HG02840 (cell line): ENCODE measurements at regions not wholly inside any gene's neighbourhood (a gene's known extent, or its start where the extent isn't known, plus 50 kb on each side); places are given as distances from the start of the nearest gene placed in this dataset.

ENCODE experiments used
- ATAC-seq: cut with Tn5 transposase; IDR thresholded peaks from one replicate; pipeline ENCODE4 v1.9.1; 2021; ENCODE audit warnings: mild to moderate bottlenecking, moderate library complexity, moderate number of reproducible peaks; ENCODE audit not compliant: unreplicated experiment, low FRiP score

GRCh38 chr2:41853427-41854191 is 194.2 kb upstream of the PKDCC start:
- ATAC-seq, result no peak

GRCh38 chr2:41854227-41854626 is 193.6 kb upstream of the PKDCC start:
- ATAC-seq, result no peak

- no peak for ATAC-seq
These were observed 190.9 kb upstream of the PKDCC start for GRCh38 chr2:41856946-41857345.

- no peak for ATAC-seq
These were observed 188.0 kb upstream of the PKDCC start for GRCh38 chr2:41859615-41860514.

GRCh38 chr2:41863062-41863461 is 184.8 kb upstream of the PKDCC start:
- no peak for ATAC-seq

GRCh38 chr2:41865263-41865662 is 182.6 kb upstream of the PKDCC start:
- no peak for ATAC-seq

GRCh38 chr2:41867553-41867952 is 180.3 kb upstream of the PKDCC start:
- no peak for ATAC-seq

- no peak for ATAC-seq
These were observed 178.1 kb upstream of the PKDCC start for GRCh38 chr2:41869542-41870264.

GRCh38 chr2:41870265-41870585 is 177.6 kb upstream of the PKDCC start:
- no peak for ATAC-seq

- ATAC-seq, result no peak
These were observed 176.7 kb upstream of the PKDCC start for GRCh38 chr2:41871080-41871479.

GRCh38 chr2:41872646-41873045 is 175.2 kb upstream of the PKDCC start:
- ATAC-seq, result no peak

GRCh38 chr2:41873102-41874031 is 174.5 kb upstream of the PKDCC start:
- no peak for ATAC-seq

GRCh38 chr2:41877114-41877678 is 170.6 kb upstream of the PKDCC start:
- ATAC-seq, result no peak

GRCh38 chr2:41878056-41878455 is 169.8 kb upstream of the PKDCC start:
- ATAC-seq, result no peak

GRCh38 chr2:41878716-41879234 is 169.0 kb upstream of the PKDCC start:
- ATAC-seq, result no peak

- no peak for ATAC-seq
These were observed 168.4 kb upstream of the PKDCC start for GRCh38 chr2:41879235-41879916.

- no peak for ATAC-seq
These were observed 167.1 kb upstream of the PKDCC start for GRCh38 chr2:41880561-41881243.

- ATAC-seq, result no peak
These were observed 166.6 kb upstream of the PKDCC start for GRCh38 chr2:41881249-41881648.
